Esophagus mucosa (tissue), 1 donor: ENCODE measurements at regions not wholly inside any gene's neighbourhood (a gene's known extent, or its start where the extent isn't known, plus 50 kb on each side); places are given as distances from the start of the nearest gene placed in this dataset.
"Not testable (repeated sequence)": the region's sequence is repeated elsewhere in the genome, so short reads cannot be mapped to it uniquely, and the experiment has no call there.

Experiments
- ATAC-seq: fragments of 200-7000 bp; cut with Tn5 transposase; one replicate; pipeline ENCODE4 v1.9.1; 2020
- donor health status: DM: yes; HTN: yes; CAD: no.

DNA sequence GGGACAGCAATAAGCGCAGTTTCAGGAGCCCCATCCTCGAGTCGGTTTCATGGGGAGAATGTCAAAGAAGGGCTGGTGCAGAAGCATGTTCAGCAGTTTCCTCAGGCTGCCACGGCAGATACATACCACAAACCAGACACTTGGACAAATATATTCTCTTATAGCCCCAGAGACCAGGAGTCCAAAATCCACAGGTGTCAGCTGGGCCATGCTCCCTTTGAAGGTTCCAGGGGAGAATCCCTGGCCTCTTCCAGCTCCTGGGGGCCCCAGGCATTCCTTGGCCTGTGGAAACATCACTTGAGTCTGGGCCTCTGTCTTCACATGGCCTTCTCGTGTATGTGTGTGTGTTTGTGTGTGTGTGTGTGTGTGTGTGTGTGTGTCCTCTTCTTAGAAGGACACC, 164.1 kb downstream of the UQCRFS1 start:
- no peak for ATAC-seq

DNA sequence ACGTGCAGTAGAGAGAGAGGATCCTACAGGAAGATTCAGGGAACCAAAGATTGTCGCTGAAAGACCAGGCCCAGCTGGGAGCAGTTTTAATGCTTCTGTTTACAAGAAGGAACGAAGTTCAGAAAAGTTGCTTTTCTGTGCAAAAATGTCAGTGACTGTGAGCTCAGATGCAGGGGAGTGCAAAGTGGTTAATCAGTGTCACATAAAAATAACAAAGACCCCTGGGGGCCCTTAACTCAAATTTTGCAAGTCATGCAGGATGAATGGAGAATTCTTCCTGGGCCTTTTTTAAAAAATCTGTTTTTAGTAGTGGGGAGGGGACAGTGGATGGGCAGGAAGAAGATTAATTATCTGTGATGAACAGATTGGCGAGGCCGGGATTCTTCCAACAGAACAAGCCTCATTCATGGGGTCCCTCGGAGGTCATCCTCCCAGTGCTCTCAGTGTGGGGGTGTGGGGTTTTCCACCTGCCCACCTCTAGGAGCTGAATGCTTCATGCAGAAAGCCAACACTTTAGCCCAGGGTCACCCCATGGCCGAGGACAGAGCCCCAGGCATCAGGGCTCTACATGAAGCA, 167.2 kb downstream of the UQCRFS1 start:
- ATAC-seq, result no peak

DNA sequence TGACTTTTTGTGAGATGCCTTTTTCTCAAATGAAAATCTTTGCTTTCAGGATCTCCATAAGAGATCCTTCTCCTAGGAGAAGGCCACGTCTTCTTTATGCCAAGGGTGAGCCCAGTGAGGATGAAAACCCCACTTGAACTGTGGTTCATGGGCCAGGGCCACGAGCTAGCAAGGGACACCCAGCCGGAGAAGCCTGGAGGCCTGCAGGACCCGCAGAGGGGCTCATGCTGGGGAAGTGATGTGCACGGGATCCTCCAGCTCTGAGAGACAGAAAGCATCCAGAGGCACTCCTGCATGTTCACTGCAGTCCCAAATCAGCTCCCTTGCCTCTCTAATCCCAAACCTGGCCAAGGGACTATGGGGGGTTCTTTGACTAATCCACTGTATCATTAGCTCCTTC, 168.9 kb downstream of the UQCRFS1 start:
- no peak for ATAC-seq

DNA sequence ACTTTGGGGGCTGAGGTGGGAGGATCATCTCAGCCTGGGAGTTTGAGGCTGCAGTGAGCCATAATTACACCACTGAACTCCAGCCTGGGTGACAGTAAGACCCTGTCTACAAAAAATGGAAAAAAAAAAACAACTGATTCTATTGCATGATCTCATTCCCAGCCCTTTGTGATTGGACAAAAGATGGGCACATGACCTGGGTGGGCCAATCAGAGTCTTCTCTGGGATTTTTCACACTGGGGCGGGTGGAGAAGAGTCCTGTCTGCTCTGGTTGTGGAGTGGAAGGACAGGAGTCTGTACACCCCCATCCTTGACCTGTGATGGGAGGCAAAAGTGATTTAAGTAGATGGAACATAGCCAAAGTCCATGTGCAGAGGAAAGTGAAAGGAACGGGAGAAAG, 170.5 kb downstream of the UQCRFS1 start:
- ATAC-seq, result no peak

DNA sequence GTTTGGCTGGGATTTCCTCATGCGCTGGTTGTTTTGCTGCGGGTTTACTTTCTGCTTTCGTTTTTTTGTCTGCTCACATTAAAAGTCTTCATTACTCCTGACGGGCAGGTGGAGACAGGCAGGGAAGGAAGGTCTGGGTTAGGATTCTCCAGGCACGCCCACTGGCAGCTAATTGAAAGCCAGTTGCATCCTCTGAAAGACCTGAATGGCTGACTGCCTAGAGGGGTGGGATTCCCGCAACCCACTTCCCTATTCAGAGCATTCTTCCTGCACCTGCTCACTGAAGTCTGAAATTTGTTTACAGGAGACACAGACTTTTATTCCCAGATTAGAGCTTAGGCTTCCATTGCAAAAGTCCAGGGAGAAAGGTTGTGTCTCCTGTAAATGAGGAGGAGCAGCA, 172.0 kb downstream of the UQCRFS1 start:
- no peak for ATAC-seq

DNA sequence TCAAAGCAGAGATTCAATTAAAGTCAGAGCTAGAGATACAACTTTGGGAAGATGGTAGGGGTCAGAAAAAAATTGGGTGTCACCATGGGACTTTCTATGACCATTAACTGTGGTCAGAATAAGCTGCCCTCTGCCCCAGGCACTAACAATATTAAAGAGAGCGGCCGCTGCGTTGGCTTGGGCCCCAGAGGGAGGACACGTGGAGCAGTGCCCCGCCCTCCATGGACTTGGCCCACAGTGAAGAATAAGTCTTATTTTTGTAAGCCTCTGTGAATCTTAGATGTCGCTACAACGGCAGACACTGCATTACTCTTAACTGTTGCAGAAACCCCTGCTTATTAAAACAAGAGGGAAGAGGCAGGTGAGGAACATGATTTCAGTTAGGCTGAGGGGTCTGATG, 172.7 kb downstream of the UQCRFS1 start:
- ATAC-seq, result no peak

DNA sequence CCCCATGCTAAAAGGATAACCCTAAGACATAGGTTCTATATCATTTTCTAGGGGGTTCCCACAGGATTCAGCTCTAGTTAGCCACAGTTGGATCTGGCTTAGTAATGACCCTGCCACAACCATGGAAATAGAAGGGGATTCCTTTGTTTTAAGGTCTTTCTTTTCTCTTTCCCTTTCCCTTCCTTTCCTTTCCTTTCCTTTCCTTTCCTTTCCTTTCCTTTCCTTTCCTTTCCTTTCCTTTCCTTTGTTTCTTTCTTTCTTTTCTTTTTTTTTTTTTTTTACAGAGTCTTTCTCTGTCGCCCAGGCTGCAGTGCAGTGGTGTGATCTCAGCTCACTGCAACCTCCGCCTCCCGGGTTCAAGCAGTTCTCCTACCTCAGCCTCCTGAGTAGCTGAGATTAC, 173.9 kb downstream of the UQCRFS1 start:
- ATAC-seq, result not testable (repeated sequence)

DNA sequence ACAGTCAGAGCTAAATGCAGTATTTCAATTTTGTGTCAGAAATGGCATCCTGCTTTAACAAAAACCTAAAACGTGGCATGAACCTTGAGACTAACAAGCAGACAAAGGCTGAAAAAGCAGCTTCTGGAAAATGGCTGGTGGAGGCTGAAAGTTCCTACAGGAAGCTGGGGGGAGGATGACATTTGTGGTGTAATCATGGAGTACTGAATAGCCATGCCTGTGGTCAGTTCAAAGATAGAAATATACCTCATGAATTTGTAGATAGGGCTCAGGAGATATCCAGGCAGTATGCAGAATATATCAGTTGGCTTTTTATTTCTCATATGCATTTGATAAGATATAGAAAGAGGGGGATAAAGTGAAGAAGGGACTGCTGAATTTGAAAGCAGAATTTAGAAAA, 181.7 kb downstream of the UQCRFS1 start:
- ATAC-seq, result no peak

DNA sequence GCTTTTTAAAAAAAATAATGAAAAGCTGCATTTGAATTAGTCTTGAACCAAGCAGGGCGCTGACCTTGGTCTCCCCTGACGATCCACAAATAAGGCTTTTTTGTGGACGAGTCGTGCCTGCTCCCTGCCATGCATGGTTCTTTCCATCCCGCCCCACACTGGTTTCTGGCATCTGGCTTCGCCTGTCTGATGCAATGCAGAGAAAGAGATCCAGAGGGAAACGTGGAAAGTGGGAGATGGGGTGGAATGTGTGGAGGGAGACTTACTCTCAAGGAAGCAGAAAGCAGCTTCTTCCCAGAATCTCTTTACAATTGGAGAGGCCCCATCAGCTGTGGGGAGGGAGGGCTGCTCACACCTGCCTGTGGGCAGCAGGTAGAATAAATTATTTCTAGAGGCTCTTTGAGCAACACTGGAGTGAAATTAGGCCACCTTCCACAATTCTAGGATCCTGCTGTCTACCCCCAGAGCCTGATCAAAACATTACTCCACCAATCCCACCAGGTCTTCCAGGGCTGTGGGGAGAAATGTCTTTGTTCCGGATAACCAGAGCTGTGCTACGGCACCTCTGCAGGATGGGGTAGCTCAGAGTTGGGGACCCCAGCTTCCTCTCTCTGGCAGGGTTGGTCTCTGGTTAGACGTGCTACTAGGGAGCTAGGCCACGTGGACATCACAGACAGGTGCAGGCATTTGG, 183.5 kb downstream of the UQCRFS1 start:
- no peak for ATAC-seq

DNA sequence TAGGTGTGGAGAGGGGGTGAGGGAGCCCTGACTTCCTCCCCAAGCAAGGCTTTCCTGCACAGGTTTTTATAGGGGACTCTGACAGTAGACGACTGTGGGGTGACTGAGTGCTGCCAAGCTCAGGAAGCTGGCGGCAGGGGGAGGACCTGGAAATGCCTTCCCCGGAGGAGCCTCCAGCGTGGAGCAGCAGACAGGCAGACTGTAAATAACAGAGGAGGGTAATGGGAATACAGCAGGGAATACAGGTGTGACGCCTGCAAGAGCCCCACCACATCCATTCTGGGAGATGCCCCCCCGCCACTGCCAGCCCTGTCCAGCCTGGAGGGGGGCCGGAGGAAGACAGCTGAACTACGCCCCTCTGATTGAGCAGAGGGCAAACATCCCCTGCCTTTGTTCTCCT, 190.4 kb downstream of the UQCRFS1 start:
- no peak for ATAC-seq

DNA sequence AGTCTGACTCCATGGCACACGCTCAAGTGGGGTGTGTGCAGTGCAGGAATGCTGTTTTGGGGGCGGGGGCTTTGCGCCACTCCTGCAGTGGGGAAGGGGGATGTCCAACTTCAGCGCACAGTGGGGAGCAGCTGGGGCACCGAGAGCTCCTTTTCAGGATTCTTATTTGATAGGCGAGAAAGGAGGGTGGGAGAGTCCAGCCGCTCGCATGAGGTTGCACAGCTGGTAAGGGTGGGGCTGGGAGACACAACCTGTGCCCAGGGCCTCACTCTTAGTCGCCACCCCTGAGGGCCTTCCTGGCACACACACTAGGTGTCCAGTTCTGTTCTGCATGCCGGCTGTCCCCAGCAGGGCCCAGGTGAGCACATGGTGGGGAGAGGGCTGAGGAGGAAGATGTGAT, 190.8 kb downstream of the UQCRFS1 start:
- no peak for ATAC-seq

DNA sequence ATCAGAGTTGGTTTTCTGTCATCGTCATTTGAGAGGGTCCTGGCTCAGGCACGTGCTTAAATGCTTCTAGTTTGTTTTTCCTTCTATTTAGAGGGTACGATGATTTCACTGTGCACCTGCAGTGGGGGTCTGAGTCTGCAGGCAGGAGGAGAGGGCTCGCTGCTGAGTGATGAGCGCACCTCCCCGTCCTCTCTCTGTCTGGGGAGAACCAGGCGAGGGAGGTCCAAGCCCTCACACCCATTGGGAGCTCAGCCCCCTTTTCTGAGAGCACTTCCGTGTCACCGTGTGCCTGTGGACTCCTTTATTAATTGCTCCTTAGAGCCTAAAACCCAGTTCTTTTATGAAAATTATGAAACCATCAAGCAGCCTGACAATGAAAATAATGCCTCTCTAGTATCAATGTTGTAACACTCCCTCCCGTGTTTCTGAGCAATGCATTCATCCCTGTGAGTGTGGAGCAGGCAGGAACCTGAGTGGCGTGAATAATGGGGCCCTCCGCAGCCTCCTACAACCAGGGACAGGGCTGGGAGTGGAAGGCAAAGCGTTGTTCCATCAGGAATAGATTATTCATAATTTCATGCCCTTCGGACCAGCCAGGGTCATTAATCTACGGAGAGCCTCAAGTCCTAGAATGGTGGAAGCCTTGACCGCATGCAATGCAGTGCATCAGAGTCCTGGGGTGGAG, 191.6 kb downstream of the UQCRFS1 start:
- no peak for ATAC-seq

DNA sequence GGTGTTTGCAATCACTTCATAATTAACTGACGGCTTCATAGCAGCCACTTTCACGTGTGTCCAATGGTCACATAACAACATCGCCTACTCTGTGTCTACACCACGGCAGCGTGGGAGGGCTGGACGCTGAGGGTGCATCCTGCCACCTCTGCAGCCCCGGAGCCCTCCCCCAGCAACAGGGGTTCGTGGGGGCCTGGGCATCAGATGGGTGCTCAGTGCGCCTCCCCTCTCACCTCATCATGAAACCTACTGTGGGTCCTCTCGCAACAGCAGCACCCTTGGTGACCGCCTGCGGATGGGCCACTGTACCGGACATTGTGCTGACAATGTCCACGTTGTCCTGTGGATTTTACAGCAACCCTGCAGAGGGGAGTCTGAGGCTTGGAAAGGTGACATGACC, 193.5 kb downstream of the UQCRFS1 start:
- no peak for ATAC-seq

DNA sequence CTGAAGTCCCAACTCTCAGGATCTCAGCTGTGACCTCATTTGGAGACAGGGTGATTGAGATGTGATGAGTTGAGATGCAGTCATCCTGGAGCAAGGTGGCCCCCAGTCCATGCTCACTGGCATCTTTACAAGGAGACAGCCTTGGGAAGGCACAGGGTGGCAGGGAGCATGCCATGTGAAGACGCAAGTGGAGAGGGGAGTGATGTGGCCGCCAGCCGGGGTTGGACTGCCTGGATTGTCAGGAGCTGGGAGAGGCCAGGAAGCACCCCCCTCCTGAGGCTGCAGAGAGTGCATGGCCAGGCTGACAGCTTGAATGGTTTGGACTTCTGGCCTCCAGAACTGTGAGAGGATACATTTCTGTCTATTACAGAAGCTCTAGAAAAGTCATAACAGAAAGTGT, 194.4 kb downstream of the UQCRFS1 start:
- ATAC-seq, result no peak

DNA sequence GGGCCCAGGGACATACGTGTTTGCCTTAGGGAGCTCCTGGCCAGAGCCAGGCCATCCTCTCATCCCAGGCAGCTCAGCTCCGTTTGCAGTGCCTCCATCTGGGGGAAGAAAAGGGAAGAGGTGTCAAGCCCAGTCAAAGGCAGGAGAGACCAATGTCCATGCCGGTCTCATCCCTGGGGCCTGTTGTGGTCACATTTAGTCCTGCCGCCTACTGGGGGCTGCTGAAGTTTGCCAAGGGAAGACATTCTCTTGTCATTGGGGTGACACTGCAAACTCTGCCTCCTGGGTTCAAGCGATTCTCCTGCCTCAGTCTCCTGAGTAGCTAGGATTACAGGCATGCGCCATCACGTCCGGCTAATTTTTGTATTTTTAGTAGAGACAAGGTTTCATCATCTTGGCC, 195.2 kb downstream of the UQCRFS1 start:
- no peak for ATAC-seq

DNA sequence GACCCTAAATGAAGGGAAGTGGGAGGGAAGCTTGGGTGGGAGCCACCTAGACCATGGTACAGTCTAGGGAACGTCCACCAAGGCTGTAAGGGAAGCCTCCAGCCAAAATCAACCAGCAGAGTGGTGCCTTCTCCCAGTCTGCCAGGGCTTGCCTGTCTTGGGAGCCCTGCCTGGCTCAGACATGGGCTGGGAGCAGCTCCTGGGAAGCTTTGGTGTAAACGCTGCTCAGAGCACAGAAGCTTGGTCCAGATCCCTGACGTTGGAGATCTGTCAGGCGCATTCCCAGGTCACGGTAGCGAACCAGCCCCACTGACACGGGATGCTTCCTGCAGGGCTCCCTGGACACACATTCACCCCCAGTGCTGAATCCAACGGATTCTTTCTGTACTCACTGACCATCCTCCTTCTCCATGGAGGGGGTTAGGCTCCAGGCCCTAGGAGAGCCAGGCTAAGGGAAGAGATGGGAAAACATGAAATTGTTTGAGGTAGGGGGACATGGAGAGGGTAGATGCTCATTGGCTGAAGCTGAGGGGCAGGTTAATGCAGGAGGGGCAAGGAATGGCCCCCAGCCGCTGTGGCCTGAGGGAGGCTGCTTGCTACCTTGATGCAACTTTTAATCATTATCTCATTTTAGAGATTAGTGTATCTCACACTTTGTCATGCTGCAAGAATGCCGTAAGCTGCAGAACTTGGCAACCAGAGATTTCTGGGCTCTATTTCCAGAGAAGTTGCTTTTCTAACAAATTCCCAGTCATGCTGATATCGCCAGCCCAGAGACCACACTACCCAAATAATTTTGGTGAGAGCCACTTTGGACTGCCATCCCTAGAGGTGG, 195.8 kb downstream of the UQCRFS1 start:
- no peak for ATAC-seq

DNA sequence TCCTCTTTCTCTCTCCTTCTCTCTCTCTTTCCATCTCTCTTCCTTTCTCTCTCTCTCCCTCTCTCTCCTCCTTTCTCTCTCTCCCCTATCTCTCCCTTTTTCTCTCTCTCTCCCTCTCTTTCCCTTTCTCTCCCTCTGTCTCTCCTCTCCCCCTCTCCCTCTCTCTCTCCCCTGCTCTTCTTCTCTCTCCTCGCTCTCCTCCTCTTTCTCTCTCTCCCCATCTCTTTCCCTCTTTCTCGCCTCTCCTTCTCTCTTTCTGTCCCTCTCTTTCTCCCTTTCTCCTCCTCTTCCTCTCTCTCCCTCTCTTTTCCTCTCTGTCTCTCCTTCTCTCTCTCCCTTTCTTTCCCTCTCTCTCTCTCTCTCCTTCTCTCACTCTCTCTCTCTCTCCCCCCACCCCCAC, 196.6 kb downstream of the UQCRFS1 start:
- no peak for ATAC-seq

DNA sequence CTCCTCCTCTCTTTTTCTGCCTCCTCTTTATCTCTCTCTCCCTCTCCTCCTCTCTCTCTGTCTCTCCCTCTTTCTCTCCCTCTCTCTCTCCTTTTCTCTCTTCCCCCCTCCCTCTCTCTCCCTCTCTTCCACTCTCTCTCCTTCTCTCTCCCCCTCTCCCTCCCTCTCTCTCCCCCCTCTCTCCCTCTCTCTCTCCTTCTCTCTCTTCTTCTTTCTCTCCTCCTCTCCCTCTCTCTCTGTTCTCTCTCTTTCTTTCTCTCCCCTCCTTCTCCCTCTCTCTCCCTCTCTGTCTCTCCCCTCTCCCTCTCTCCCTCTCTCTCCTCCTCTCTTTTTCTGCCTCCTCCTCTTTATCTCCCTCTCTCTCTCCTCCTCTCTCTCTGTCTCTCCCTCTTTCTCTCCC, 197.4 kb downstream of the UQCRFS1 start:
- no peak for ATAC-seq

DNA sequence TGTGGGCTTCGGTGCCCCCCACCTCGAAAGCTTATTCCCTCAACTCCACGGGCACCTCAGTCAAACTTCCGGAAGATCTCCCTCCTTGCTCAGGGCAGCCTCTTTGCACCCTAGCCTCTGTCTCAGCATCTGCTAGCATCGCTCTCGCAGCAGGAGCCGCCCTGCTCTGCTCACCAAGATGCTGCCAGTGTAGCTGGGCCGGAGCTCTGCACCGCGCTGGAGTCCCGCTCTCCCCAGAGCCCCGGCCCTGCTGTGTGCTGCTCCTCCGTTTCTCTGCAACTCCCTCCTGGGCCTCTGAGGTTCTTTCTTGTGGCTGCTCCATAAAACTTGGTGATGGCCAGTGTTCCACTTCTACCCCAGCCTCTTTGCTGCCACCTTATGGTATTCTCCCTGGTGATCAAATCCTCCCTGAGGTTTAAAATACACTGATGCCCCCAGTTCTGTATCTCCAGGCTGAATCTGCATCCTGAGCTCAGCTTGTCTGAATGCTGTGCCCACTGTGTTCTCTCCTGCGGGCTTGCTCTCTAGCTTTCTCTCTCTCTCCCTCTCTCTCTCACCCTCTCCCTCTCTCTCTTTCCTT, 198.0 kb downstream of the UQCRFS1 start:
- ATAC-seq, result no peak

DNA sequence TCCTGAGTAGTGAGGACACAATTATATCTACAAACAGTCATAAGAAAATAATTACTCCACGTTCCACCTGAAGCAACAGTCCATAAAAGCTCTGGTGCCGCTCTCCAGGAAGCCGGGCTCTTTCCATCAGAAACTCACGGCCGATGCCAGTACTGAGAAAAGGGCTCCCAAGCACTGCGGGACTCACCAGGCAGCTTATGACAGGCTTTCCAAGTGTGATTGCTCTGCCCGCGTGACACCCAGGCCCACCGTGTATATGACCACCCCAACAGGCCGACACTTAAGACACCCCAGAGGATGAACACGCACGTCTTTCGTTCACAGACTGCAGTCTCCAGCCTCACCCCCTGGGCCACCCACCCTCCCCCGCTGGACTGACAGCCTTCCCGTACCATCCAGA, 199.0 kb downstream of the UQCRFS1 start:
- no peak for ATAC-seq

DNA sequence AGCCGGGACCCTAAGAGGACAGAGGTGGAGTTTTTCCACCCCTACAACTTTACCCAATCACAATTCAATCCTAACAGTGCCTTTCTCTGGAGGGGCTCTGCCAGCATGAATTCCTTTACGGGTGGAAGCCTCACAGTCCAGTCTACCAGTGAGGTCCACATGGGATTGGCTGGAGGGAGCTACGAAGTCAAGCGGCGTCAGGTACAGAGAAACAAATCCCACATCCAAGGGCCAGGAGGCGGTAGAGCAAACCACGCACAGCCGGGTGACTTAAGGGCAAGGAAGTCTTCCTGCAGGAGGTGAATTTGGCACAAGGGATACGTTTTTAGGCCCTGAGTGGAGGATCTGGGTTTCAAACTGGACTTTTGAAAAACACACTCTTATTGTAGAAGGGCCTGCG, 199.6 kb downstream of the UQCRFS1 start:
- ATAC-seq, result no peak

DNA sequence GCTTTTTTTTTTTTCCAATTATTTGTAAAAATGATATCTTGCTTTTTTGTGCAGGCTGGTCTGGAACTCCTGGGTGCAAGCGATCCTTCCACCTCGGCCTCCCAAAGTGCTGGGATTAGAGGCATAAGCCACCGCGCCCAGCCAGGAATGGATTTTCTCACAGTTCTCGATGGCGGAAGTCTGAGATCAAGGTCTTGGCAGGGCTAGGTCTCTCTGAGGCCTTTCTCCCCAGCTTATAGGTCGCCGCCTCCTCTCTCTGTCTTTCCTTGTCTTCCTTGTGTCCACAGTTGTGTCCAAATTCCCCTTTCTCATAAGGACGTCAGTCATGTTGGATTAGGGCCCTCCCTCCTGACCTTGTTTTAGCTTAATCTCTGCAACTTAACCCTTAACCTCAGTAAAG, 200.5 kb downstream of the UQCRFS1 start:
- ATAC-seq, result no peak

DNA sequence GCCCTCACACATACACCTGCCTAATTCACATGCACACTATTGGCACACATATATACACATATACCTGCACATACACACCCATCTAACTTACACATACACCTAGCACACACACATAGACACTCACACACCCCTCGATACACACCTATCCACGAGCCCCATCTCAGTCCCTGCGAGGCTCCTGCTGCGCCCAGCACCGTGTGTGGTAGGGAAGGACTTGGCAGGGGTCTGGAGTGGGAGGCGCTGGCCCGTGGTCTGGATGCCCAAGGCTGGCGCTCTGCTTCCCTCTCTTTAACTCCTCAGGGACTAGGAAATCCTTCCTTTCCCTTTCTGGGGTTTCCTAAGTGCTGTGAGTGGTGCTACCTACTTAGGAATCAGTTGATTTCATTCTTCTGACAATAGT, 202.7 kb downstream of the UQCRFS1 start:
- ATAC-seq, result no peak
